ENCODE measurements at regions not wholly inside any gene's neighbourhood (a gene's known extent, or its start where the extent isn't known, plus 50 kb on each side); places are given as distances from the start of the nearest gene placed in this dataset.

GRCh38 chr14:98955741-98956070, 316.3 kb downstream of the BCL11B start:
- Mint-ChIP-seq H3K4me1 (no peaks in the 10 kb centered on the region), H3K27me3 (no peaks in the 10 kb centered on the region), H3K36me3 (ENCODE audit: low read depth) (no peaks in the 10 kb centered on the region), H3K9me3 (no peaks in the 10 kb centered on the region), H3K27ac (no peak overlapping the region), H3K4me3 (no peak overlapping the region)
- DNase-seq, result no peak
- intact Hi-C loops (cut with micrococcal nuclease), result no loop called here

GRCh38 chr14:98956181-98956580, 315.8 kb downstream of the BCL11B start:
- DNase-seq, result no peak
- H3K9me3 Mint-ChIP-seq, result no peaks in the 10 kb centered on the region
- H3K27me3 Mint-ChIP-seq, result no peaks in the 10 kb centered on the region
- no peak overlapping the region for H3K27ac Mint-ChIP-seq
- no peak overlapping the region for H3K4me3 Mint-ChIP-seq
- H3K4me1 Mint-ChIP-seq, result no peaks in the 10 kb centered on the region
- intact Hi-C loops (cut with micrococcal nuclease), result no loop called here
- H3K36me3 Mint-ChIP-seq (ENCODE audit: low read depth), result no peaks in the 10 kb centered on the region

- no peaks in the 10 kb centered on the region for H3K4me1 Mint-ChIP-seq
- no peaks in the 10 kb centered on the region for H3K9me3 Mint-ChIP-seq
- H3K27me3 Mint-ChIP-seq, result no peaks in the 10 kb centered on the region
- intact Hi-C loops (cut with micrococcal nuclease), result no loop called here
- no peak overlapping the region for H3K27ac Mint-ChIP-seq
- no peaks in the 10 kb centered on the region for H3K36me3 Mint-ChIP-seq (ENCODE audit: low read depth)
- H3K4me3 Mint-ChIP-seq, result no peak overlapping the region
- DNase-seq, result no peak
Measured at GRCh38 chr14:98956661-98957060, 315.3 kb downstream of the BCL11B start.

GRCh38 chr14:98957211-98958047, 314.6 kb downstream of the BCL11B start:
- intact Hi-C loops (cut with micrococcal nuclease), result no loop called here
- Mint-ChIP-seq H3K9me3 (no peaks in the 10 kb centered on the region), H3K36me3 (ENCODE audit: low read depth) (no peaks in the 10 kb centered on the region), H3K27ac (no peak overlapping the region), H3K4me1 (no peaks in the 10 kb centered on the region), H3K27me3 (peaks cover under 1% of the 10 kb centered on the region), H3K4me3 (no peak overlapping the region)
- DNase-seq, result no peak

- H3K9me3 Mint-ChIP-seq, result no peaks in the 10 kb centered on the region
- H3K4me3 Mint-ChIP-seq, result no peak overlapping the region
- no peak for DNase-seq
- no peaks in the 10 kb centered on the region for H3K36me3 Mint-ChIP-seq (ENCODE audit: low read depth)
- intact Hi-C loops (cut with micrococcal nuclease), result no loop called here
- peaks cover 1% of the 10 kb centered on the region for H3K27me3 Mint-ChIP-seq
- no peaks in the 10 kb centered on the region for H3K4me1 Mint-ChIP-seq
- H3K27ac Mint-ChIP-seq, result no peak overlapping the region
Measured at GRCh38 chr14:98958048-98958631, 313.9 kb downstream of the BCL11B start.

- H3K9me3 Mint-ChIP-seq, result no peaks in the 10 kb centered on the region
- peaks cover 1% of the 10 kb centered on the region for H3K27me3 Mint-ChIP-seq
- no peak for DNase-seq
- intact Hi-C loops (cut with micrococcal nuclease), result no loop called here
- H3K4me3 Mint-ChIP-seq, result no peak overlapping the region
- H3K36me3 Mint-ChIP-seq (ENCODE audit: low read depth), result no peaks in the 10 kb centered on the region
- peaks cover under 1% of the 10 kb centered on the region for H3K4me1 Mint-ChIP-seq
- no peak overlapping the region for H3K27ac Mint-ChIP-seq
Measured at GRCh38 chr14:98958632-98959031, 313.4 kb downstream of the BCL11B start.

GRCh38 chr14:98959410-98959809, 312.6 kb downstream of the BCL11B start:
- peaks cover 1% of the 10 kb centered on the region for H3K27me3 Mint-ChIP-seq
- no peak overlapping the region for H3K4me3 Mint-ChIP-seq
- intact Hi-C loops (cut with micrococcal nuclease), result no loop called here
- H3K36me3 Mint-ChIP-seq (ENCODE audit: low read depth), result no peaks in the 10 kb centered on the region
- H3K27ac Mint-ChIP-seq, result no peak overlapping the region
- peaks cover 4% of the 10 kb centered on the region for H3K4me1 Mint-ChIP-seq
- H3K9me3 Mint-ChIP-seq, result no peaks in the 10 kb centered on the region
- no peak for DNase-seq

GRCh38 chr14:98959958-98960616, 311.9 kb downstream of the BCL11B start:
- Mint-ChIP-seq H3K4me1 (peaks cover 11% of the 10 kb centered on the region), H3K9me3 (no peaks in the 10 kb centered on the region), H3K27ac (no peak overlapping the region), H3K4me3 (no peak overlapping the region), H3K36me3 (ENCODE audit: low read depth) (no peaks in the 10 kb centered on the region), H3K27me3 (peaks cover 5% of the 10 kb centered on the region)
- DNase-seq, result no peak
- intact Hi-C loops (cut with micrococcal nuclease), result no loop called here

GRCh38 chr14:98960617-98961013, 311.4 kb downstream of the BCL11B start:
- H3K4me3 Mint-ChIP-seq, result no peak overlapping the region
- H3K36me3 Mint-ChIP-seq (ENCODE audit: low read depth), result no peaks in the 10 kb centered on the region
- H3K4me1 Mint-ChIP-seq, result peaks cover 16% of the 10 kb centered on the region
- no peak overlapping the region for H3K27ac Mint-ChIP-seq
- H3K27me3 Mint-ChIP-seq, result peaks cover 9% of the 10 kb centered on the region
- no peak for DNase-seq
- no peaks in the 10 kb centered on the region for H3K9me3 Mint-ChIP-seq
- intact Hi-C loops (cut with micrococcal nuclease), result no loop called here

- Mint-ChIP-seq H3K36me3 (ENCODE audit: low read depth) (no peaks in the 10 kb centered on the region), H3K4me1 (peaks cover 16% of the 10 kb centered on the region), H3K27me3 (peaks cover 10% of the 10 kb centered on the region), H3K4me3 (no peak overlapping the region), H3K9me3 (no peaks in the 10 kb centered on the region), H3K27ac (no peak overlapping the region)
- intact Hi-C loops (cut with micrococcal nuclease), result no loop called here
- no peak for DNase-seq
Measured at GRCh38 chr14:98961191-98961590, 310.8 kb downstream of the BCL11B start.

- Mint-ChIP-seq H3K9me3 (no peaks in the 10 kb centered on the region), H3K27me3 (peaks cover 10% of the 10 kb centered on the region), H3K4me3 (no peak overlapping the region), H3K36me3 (ENCODE audit: low read depth) (no peaks in the 10 kb centered on the region), H3K27ac (no peak overlapping the region), H3K4me1 (peaks cover 18% of the 10 kb centered on the region)
- intact Hi-C loops (cut with micrococcal nuclease), result no loop called here
- no peak for DNase-seq
Measured at GRCh38 chr14:98962118-98962517, 309.9 kb downstream of the BCL11B start.

- peaks cover 11% of the 10 kb centered on the region for H3K27me3 Mint-ChIP-seq
- H3K4me3 Mint-ChIP-seq, result no peak overlapping the region
- no peak overlapping the region for H3K27ac Mint-ChIP-seq
- DNase-seq, result no peak
- H3K4me1 Mint-ChIP-seq, result peaks cover 18% of the 10 kb centered on the region
- no peaks in the 10 kb centered on the region for H3K9me3 Mint-ChIP-seq
- H3K36me3 Mint-ChIP-seq (ENCODE audit: low read depth), result no peaks in the 10 kb centered on the region
- intact Hi-C loops (cut with micrococcal nuclease), result no loop called here
Measured at GRCh38 chr14:98963610-98964009, 308.4 kb downstream of the BCL11B start.

- DNase-seq, result no peak
- peaks cover 18% of the 10 kb centered on the region for H3K4me1 Mint-ChIP-seq
- H3K4me3 Mint-ChIP-seq, result no peak overlapping the region
- peaks cover 11% of the 10 kb centered on the region for H3K27me3 Mint-ChIP-seq
- intact Hi-C loops (cut with micrococcal nuclease), result no loop called here
- no peak overlapping the region for H3K27ac Mint-ChIP-seq
- H3K9me3 Mint-ChIP-seq, result no peaks in the 10 kb centered on the region
- H3K36me3 Mint-ChIP-seq (ENCODE audit: low read depth), result no peaks in the 10 kb centered on the region
Measured at GRCh38 chr14:98964171-98964570, 307.8 kb downstream of the BCL11B start.

- Mint-ChIP-seq H3K27me3 (peaks cover 11% of the 10 kb centered on the region), H3K36me3 (ENCODE audit: low read depth) (no peaks in the 10 kb centered on the region), H3K27ac (no peak overlapping the region), H3K4me3 (no peak overlapping the region), H3K4me1 (peaks cover 18% of the 10 kb centered on the region), H3K9me3 (peaks cover 3% of the 10 kb centered on the region)
- intact Hi-C loops (cut with micrococcal nuclease), result no loop called here
- no peak for DNase-seq
Measured at GRCh38 chr14:98965076-98965475, 306.9 kb downstream of the BCL11B start.

Data from activated CD4-positive, alpha-beta T cell treated with anti-CD3 and anti-CD28 coated beads, Interleukin-2, amount 10 ng/mL, durations not matched to agents 24 days and 14 days (primary cell).